ENCODE measurements at regions not wholly inside any gene's neighbourhood (a gene's known extent, or its start where the extent isn't known, plus 50 kb on each side); places are given as distances from the start of the nearest gene placed in this dataset.

DNA sequence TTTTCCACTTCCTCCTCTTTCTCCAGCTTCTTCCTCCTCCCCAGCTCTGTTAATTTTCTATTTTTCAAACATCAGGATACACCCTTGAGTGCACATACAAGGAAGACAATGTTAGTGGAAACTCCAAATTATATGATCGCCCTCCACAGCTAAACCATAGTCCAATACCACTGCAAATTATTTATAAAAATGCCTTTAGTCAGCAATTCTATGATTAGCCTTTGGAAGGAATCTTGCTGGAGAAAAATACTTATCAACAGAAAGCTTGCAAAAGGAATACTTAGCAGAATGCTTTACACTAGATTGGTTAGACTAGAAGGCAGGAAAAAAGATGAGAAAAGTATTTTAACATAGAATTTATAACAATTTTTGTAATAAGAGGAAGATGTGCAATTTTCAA, 178.9 kb downstream of the FAM124B start:
- TF ChIP-seq, protein P1, sequence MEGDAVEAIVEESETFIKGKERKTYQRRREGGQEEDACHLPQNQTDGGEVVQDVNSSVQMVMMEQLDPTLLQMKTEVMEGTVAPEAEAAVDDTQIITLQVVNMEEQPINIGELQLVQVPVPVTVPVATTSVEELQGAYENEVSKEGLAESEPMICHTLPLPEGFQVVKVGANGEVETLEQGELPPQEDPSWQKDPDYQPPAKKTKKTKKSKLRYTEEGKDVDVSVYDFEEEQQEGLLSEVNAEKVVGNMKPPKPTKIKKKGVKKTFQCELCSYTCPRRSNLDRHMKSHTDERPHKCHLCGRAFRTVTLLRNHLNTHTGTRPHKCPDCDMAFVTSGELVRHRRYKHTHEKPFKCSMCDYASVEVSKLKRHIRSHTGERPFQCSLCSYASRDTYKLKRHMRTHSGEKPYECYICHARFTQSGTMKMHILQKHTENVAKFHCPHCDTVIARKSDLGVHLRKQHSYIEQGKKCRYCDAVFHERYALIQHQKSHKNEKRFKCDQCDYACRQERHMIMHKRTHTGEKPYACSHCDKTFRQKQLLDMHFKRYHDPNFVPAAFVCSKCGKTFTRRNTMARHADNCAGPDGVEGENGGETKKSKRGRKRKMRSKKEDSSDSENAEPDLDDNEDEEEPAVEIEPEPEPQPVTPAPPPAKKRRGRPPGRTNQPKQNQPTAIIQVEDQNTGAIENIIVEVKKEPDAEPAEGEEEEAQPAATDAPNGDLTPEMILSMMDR (conservative IDR thresholded peaks at IDR 0.05 in 1 of 2, IDR thresholded peaks at IDR 0.05 in 1 of 2; ENCODE audit: low read depth in 1 of 2, low read length in 2 of 2) = no peak
- no peak for TF ChIP-seq EZH2 (IDR thresholded peaks at IDR 0.05; ENCODE audit: low read length, missing control alignments)

Data from fibroblast of lung (primary cell).